ENCODE measurements at regions not wholly inside any gene's neighbourhood (a gene's known extent, or its start where the extent isn't known, plus 50 kb on each side); places are given as distances from the start of the nearest gene placed in this dataset.
"Not testable (repeated sequence)": the region's sequence is repeated elsewhere in the genome, so short reads cannot be mapped to it uniquely, and the experiment has no call there.

DNA sequence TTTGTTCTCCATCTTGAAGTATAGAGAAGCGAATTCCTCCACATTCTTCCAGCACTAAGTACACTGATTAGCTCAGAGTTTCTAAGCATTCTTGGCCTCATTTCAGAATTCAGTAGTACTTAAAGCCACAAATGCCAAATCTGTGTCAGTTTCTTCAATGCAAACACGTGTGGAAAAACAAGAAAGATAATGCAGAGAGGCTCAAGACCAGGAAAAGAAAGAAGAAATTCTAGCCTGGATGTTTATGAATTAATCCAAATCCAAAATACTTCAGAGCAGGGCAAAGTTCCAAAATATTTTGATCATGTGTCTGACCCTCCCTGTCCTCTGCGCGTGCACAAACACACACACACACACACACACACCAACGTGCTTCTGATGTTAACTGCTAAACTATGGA, 457.6 kb downstream of the SLCO4C1 start:
- no peaks in the 10 kb centered on the region for H3K36me3 Mint-ChIP-seq
- DNase-seq: no peak
- no peaks in the 10 kb centered on the region for H3K27me3 Mint-ChIP-seq
- CTCF ChIA-PET: no interaction called here
- no peaks in the 10 kb centered on the region for H3K4me1 Mint-ChIP-seq
- H3K9me3 Mint-ChIP-seq: no peaks in the 10 kb centered on the region
- no peak overlapping the region for H3K4me3 Mint-ChIP-seq
- no peak overlapping the region for H3K27ac Mint-ChIP-seq

DNA sequence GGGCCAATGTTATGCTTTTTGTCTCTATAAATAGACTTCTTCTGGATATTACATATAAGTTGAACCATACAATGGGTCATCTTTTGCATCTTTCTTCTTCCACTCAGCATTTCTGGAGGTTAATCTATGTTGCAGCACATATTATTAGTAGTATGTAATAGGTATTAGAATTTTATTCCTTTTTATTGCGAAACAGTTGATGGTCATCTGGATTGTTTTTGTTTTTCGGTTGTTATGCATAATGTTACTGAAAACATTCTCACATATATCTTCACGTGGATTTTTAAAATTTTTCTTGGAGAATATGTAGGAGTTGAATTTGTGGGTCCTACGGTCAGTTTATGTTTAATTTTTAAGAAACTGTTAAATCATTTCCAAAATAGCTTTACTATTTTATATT, 466.8 kb downstream of the SLCO4C1 start:
- no peaks in the 10 kb centered on the region for H3K27me3 Mint-ChIP-seq
- no peak overlapping the region for H3K4me3 Mint-ChIP-seq
- CTCF ChIA-PET: no interaction called here
- H3K9me3 Mint-ChIP-seq: peaks cover 7% of the 10 kb centered on the region
- no peak for DNase-seq
- H3K4me1 Mint-ChIP-seq: no peaks in the 10 kb centered on the region
- no peaks in the 10 kb centered on the region for H3K36me3 Mint-ChIP-seq
- H3K27ac Mint-ChIP-seq: no peak overlapping the region

DNA sequence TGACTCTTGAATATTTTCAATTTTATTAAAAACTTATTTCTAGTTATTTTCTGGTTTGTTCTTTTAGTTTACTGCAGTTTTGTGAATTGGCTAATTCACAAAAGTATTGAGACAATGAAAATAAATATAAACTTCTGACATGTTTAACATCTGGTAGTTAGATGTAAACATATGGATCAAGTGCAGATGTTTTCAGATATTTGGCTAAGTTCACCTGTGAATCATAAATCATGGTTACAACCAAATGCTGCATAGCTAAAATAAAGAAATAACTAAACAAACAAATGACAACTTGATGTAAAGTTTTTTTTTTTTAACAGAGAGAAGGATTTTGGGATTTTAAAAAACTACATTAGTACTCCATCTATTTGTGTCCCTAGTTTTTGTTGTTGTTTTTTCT, 484.6 kb downstream of the SLCO4C1 start:
- Mint-ChIP-seq H3K36me3 (no peaks in the 10 kb centered on the region), H3K27me3 (no peaks in the 10 kb centered on the region)
- CTCF ChIA-PET: no interaction called here

DNA sequence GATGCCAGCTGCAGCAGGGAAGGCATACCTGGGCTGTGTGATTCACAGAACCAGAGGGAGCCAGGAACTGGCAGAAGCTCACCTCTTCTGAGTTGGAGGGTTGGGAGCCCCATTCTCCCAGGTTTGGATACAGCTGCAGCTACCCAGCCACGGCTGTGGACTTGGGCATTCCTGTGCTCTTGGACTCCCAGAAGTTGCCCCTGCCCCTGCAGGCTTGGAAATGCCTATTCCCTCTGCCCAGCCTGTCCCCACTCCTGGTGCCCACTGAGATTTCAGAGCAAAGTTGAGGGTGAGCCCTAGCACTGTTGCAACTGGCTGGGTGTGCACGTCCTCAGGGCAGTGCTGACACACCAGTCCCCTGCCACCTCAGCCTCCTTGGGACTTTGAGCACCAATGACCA, 489.7 kb downstream of the SLCO4C1 start:
- DNase-seq: no peak
- CTCF ChIA-PET: no interaction called here
- Mint-ChIP-seq H3K27me3 (no peaks in the 10 kb centered on the region), H3K4me1 (no peaks in the 10 kb centered on the region), H3K27ac (no peak overlapping the region), H3K36me3 (no peaks in the 10 kb centered on the region), H3K9me3 (no peaks in the 10 kb centered on the region), H3K4me3 (no peak overlapping the region)

More for the DNA sequence above, 484.6 kb downstream of the SLCO4C1 start:
- Mint-ChIP-seq H3K9me3 (no peaks in the 10 kb centered on the region), H3K27ac (no peak overlapping the region), H3K4me3 (no peak overlapping the region), H3K4me1 (no peaks in the 10 kb centered on the region)
- no peak for DNase-seq

DNA sequence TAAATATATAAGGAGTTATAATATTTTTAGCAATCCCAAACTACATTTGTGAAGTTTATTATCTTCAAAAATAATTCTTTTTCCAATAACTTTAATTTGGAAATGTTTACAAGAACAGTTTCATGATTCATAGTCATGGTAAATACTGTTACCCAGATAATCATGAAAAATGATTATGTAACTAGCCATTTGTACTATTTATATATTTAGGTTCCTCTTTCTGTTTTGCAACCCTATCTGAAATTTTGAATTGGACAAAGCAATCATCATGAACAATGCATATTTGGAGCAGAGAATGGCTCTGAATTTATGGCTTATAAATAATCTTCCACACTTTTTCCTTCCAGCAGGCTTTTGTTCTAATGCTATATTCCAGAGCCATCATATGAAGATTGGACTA, 499.7 kb downstream of the SLCO4C1 start:
- Mint-ChIP-seq H3K9me3 (peaks cover 3% of the 10 kb centered on the region), H3K4me1 (no peaks in the 10 kb centered on the region), H3K27me3 (no peaks in the 10 kb centered on the region), H3K4me3 (no peak overlapping the region), H3K27ac (no peak overlapping the region), H3K36me3 (no peaks in the 10 kb centered on the region)
- DNase-seq: no peak
- CTCF ChIA-PET: no interaction called here

DNA sequence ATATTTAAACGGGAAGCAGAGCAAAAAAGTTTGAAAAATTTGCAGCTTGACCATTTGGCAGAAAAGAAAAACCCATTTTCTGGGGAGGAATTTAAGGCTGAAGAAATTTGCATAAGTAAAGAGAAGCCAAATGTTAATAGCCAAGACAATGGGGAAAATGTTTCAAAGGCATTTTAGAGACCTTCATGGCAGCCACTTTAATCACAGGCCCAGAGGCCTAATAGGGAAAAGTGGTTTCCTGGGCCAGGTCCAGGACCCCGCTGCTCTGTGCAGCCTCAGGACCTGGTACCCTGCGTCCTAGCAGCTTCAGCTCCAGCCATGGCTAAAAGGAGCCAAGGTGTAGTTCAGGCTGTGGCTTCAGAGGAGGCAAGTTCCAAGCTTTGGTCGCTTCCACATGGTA, 507.3 kb downstream of the SLCO4C1 start:
- CTCF ChIA-PET: no interaction called here
- no peaks in the 10 kb centered on the region for H3K36me3 Mint-ChIP-seq
- H3K9me3 Mint-ChIP-seq: peaks cover 1% of the 10 kb centered on the region
- H3K27ac Mint-ChIP-seq: no peak overlapping the region
- no peak overlapping the region for H3K4me3 Mint-ChIP-seq
- no peaks in the 10 kb centered on the region for H3K4me1 Mint-ChIP-seq
- DNase-seq: no peak
- no peaks in the 10 kb centered on the region for H3K27me3 Mint-ChIP-seq

DNA sequence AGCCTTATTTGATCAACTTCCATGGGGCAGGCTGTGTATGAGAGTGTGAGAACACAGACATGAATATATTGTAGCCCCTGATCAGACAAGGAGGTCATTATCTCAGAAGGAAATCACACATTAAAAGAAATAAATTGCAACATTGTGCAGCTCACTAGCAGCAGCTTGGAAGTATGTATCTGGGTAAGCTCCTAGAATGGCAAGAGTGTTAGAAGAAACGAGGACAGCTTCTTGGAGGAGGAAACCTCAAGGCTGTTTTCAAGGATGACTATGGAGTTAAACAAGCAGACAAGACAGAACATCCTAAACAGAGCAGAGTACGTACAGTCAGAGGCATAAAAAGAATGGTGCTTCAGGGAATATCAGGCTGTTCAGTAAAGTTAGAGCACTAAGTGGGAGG, 511.0 kb downstream of the SLCO4C1 start:
- Mint-ChIP-seq H3K4me1 (no peaks in the 10 kb centered on the region), H3K27me3 (no peaks in the 10 kb centered on the region), H3K4me3 (no peak overlapping the region), H3K36me3 (no peaks in the 10 kb centered on the region), H3K27ac (no peak overlapping the region), H3K9me3 (no peaks in the 10 kb centered on the region)
- DNase-seq: no peak
- CTCF ChIA-PET: no interaction called here

DNA sequence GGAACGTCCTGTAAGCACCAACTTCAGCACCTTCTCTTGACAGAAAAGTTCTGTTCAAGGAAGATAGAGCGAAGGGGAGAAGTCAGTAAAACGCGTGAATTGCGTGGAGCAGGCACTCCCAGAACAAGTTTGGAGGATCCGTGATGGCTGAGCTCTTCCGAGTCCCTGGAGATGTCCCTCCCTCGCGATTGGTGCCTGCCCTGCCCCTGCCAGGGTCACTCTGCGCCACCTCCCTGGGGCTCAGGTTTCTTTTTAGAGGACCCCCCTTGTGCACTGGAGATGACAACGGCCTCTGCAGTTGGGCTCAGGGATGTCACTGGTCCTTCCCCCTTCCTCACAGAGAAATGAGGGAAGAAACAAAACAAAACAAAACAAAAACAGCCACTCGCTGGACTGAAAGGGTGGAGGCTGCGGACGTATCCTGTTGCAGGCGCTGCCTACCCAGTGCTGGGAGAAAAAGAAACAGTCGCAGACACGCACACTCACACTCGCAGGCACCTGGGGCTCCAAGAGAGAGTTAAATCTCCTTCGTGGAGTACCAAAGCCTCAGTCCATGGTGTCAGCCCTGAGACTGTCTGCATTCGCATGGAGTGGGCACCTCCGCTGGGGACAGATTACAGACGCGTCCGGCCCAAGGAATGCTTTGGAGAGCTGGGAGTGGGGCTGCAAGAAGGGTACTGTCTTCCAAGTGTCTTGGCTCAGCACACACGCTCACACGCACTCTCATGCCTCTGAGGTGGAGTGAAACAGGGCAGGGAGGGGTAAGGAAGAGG, 512.7 kb downstream of the SLCO4C1 start:
- Mint-ChIP-seq H3K27me3 (no peaks in the 10 kb centered on the region), H3K9me3 (no peaks in the 10 kb centered on the region), H3K4me1 (no peaks in the 10 kb centered on the region), H3K4me3 (no peak overlapping the region), H3K27ac (no peak overlapping the region), H3K36me3 (no peaks in the 10 kb centered on the region)
- CTCF ChIA-PET: no interaction called here
- no peak for DNase-seq

DNA sequence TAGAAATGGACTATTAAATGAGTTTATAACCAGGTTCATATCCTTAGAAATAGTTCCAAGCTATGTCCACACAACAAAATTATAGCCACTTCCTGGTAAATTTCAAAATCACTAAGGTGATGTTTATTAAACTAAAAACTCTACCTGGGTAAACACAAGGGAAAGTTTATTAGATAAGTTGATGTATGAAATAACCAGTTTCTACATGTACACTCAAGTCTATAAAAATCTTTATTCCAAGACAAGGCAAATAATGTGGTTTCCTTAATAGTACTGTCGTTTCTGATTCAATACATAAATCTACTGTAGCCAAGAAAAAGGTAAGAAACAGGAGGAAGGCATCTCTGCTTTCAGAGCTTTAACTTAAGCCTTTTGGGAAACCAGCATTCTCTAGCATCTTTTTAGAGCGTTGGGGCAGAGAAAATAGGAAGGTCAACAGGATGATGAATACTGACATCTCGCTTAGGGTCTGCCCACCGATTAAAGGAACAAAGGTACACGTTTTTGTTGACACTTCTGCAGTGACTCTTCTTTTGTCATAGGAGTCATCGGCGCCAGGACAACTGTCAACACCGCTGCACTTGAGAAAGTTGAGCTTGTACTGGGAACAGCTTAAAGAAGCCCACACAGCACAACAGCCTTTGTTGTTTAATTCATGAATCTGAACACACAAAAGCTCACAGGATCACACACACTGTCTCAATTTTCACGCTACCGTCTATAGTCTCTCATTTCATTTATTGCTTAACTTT, 513.6 kb downstream of the SLCO4C1 start:
- Mint-ChIP-seq H3K4me1 (no peaks in the 10 kb centered on the region), H3K36me3 (no peaks in the 10 kb centered on the region)
- CTCF ChIA-PET: no interaction called here

DNA sequence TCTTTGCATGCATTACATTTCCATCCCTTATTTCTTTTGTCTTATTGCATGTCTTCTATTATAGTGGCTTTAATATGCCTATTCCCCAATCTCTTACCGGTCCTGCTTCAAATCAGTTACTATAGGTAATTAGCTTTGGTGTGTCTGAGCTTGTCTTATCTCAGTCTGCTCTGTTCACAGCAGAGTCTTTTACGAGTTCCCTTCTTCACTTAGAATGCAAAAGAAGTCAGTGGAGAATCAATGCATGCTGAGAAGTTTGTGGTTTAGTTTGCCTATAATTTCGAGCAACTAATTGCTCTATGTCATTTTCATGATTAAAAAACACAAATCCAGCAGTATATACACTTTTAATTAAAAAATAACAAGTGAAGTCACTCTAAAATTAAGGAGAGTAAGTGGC, 545.0 kb downstream of the SLCO4C1 start:
- CTCF ChIA-PET: no interaction called here
- Mint-ChIP-seq H3K27me3 (no peaks in the 10 kb centered on the region), H3K27ac (no peak overlapping the region), H3K9me3 (no peaks in the 10 kb centered on the region), H3K4me1 (no peaks in the 10 kb centered on the region), H3K4me3 (no peak overlapping the region), H3K36me3 (no peaks in the 10 kb centered on the region)
- DNase-seq: no peak

More for the DNA sequence above, 513.6 kb downstream of the SLCO4C1 start:
- Mint-ChIP-seq H3K4me3 (no peak overlapping the region), H3K27me3 (no peaks in the 10 kb centered on the region), H3K27ac (no peak overlapping the region), H3K9me3 (no peaks in the 10 kb centered on the region)
- DNase-seq: no peak

DNA sequence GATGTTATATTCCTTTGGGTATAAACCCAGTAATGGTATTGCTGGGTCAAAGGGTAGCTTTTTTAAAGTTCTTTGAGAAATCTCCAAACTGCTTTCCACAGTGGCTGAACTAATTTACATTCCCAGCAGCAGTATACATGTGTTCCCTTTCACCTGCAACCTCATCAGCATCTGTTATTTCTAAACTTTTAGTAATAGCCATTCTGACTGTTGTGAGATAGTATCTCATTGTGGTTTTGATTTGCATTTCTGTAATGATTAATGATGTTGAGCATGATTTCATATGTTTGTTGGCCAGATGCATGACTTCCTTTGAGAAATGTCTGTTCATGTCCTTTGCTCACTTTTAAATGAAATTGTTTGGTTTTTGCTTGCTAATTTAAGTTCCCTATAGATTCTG, 553.1 kb downstream of the SLCO4C1 start:
- H3K27me3 Mint-ChIP-seq, H3K36me3 Mint-ChIP-seq, H3K4me1 Mint-ChIP-seq, H3K27ac Mint-ChIP-seq, H3K9me3 Mint-ChIP-seq, H3K4me3 Mint-ChIP-seq, DNase-seq, CTCF ChIA-PET: not testable (repeated sequence)

DNA sequence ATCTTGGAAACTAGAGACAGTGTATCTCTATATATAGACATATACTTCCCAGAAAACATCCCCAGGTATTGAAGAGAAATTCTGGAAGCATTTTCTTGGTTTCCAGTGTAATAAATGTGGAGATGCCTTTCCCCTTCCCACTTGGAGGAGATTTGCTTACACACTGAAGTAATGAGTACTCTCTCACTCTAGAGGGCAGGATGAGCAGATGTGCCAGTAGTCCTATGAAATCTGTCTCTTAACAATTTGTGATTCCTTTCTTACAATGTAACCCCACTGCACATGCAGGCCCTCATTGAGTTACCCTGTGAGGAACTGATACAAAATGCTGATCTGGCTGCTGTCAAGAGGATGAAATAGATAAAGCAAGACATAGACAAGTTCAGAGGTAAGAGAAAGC, 567.2 kb downstream of the SLCO4C1 start:
- Mint-ChIP-seq H3K36me3 (no peaks in the 10 kb centered on the region), H3K4me3 (no peak overlapping the region), H3K27me3 (no peaks in the 10 kb centered on the region), H3K4me1 (no peaks in the 10 kb centered on the region), H3K27ac (no peak overlapping the region), H3K9me3 (no peaks in the 10 kb centered on the region)
- CTCF ChIA-PET: no interaction called here
- DNase-seq: no peak

DNA sequence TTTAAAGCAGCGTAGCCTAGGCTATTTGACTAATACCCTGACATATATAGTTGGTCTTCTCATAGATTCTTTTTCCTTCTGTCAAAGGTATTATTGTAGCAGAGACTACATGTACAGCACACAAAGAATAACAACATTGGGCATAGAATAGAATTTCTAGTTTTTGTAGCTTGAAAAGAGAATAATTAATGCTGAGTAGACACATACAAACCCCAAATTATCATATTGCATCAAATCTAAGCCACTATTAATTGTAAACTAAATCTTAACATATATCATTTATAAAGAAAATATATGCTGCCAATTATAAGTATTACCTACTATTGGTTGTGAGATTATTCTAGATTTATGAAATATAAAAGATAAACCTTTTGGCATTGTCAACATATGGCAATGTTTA, 574.5 kb downstream of the SLCO4C1 start:
- CTCF ChIA-PET: no interaction called here
- Mint-ChIP-seq H3K4me3 (no peak overlapping the region), H3K9me3 (no peaks in the 10 kb centered on the region), H3K4me1 (no peaks in the 10 kb centered on the region), H3K36me3 (no peaks in the 10 kb centered on the region), H3K27me3 (no peaks in the 10 kb centered on the region), H3K27ac (no peak overlapping the region)
- no peak for DNase-seq

DNA sequence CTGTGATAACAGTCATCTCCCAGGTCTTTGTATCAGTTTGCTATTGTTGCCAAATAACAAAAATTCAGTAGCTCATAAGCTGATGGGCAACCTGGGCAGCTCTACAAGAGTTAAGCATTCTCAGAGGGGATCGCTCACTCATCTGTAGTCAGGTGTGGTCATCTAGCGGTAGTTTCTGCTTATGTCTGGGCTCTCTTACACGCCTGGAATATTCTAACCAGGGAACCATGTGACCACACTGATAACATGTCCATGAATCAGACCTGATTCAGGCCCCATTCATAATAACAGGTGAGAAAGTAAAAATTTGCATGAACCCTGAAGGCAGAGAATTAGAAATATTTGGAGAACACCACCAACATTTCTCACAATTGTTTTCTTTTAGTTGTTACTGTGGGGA, 576.1 kb downstream of the SLCO4C1 start:
- Mint-ChIP-seq H3K4me1 (no peaks in the 10 kb centered on the region), H3K27me3 (no peaks in the 10 kb centered on the region), H3K4me3 (no peak overlapping the region), H3K27ac (no peak overlapping the region), H3K9me3 (no peaks in the 10 kb centered on the region), H3K36me3 (no peaks in the 10 kb centered on the region)
- DNase-seq: no peak
- CTCF ChIA-PET: no interaction called here

DNA sequence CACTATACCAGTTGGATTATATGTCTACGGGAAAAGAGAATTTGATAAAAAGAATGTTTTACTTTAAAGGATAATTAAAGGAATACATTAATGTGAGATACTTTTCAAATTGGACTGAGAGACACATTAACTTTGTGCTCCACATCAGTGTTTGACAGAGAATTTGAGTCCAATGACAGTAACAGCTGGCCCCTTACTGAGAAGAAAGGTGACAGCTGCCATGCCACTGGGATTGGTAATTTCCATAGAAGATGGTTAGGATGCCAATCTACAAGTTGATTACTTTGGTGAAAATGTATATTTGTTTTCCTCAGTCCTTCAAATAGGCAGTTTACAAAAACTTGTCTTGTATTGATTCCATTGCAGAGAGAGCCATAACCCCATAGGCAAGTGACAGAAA, 578.4 kb downstream of the SLCO4C1 start:
- H3K4me1 Mint-ChIP-seq: no peaks in the 10 kb centered on the region
- H3K9me3 Mint-ChIP-seq: no peaks in the 10 kb centered on the region
- H3K27ac Mint-ChIP-seq: no peak overlapping the region
- CTCF ChIA-PET: no interaction called here
- H3K4me3 Mint-ChIP-seq: no peak overlapping the region
- no peaks in the 10 kb centered on the region for H3K36me3 Mint-ChIP-seq
- DNase-seq: no peak
- H3K27me3 Mint-ChIP-seq: no peaks in the 10 kb centered on the region
